Dermis blood vessel endothelial cell (primary cell): ENCODE measurements at regions not wholly inside any gene's neighbourhood (a gene's known extent, or its start where the extent isn't known, plus 50 kb on each side); places are given as distances from the start of the nearest gene placed in this dataset.
"Not testable (repeated sequence)": the region's sequence is repeated elsewhere in the genome, so short reads cannot be mapped to it uniquely, and the experiment has no call there.

ENCODE experiments used
- DNase-seq: peaks from one replicate; pipeline ENCODE4 v3.0.0; 2010

GRCh38 chr9:24071091-24071490 is 245.1 kb upstream of the ELAVL2 start:
- no peak for DNase-seq

DNA sequence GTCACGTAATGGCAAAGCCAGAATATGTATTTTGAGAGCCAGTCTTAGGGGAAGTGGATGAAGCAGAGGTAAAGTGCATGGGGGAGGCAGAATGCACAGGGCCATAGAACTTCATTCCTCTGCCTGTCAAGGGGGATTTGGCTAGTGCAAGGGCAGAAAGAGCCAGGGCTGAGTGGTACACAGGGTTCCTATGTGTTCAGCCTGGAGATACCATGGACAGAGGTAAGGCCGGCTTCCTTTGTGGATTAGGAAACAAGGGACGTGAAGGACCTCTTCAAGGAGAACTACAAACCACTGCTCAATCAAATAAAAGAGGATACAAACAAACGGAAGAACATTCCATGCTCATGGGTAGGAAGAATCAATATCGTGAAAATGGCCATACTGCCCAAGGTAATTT is 241.1 kb upstream of the ELAVL2 start:
- not testable (repeated sequence) for DNase-seq

DNA sequence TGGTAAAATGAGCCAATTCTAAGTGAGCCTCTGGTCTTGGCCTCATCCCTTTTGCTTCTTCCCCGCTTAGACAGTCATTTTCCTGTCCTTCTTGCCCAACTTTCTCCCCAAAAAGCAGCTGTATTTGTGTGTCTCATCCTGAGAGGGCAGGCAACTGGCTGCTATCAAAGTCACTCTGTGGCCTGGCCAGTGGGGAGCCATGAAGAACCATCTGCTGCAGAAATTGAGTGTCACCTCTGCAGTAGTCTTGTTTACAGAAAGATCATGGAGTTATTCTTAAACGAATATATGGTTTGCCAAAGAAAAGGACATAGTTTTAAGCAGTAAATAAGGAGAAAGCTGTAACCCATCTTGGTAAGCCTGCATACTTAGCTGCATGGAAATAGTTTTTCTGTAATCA is 233.6 kb upstream of the ELAVL2 start:
- DNase-seq, result no peak

DNA sequence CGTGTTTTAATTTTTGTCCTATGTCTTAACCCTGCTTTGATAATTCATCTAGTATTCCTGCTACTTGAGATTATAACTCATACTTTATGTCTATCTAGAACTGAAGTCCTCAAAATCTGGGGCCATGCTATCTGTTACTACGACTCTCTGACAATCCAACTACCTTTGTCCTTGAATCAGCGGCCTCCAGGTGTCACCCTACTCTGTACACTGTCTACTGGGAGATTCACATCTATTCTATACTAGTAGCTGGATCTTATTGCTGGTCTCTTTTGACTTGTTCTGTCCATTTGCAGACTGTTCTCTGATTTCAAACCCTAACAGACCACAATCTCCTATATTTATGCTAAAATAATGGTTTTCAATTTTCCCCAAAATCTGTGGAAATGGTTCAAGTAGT is 225.5 kb upstream of the ELAVL2 start:
- DNase-seq, result no peak

DNA sequence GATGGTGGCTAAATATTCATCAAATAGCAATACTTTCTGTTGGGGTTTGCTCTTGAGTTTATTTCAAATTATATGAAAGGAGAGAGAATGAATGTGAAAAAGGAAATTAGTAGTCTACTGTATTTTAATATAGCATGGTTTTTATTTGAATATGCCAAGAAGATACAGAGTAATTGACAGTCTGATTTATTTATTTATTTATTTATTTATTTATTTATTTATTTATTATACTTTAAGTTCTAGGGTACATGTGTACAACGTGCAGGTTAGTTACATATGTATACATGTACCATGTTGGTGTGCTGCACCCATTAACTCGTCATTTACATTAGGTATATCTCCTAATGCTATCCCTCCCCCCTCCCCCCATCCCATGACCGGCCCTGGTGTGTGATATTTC is 224.2 kb upstream of the ELAVL2 start:
- not testable (repeated sequence) for DNase-seq

GRCh38 chr9:24045150-24045549 is 219.1 kb upstream of the ELAVL2 start:
- DNase-seq, result no peak

GRCh38 chr9:24044576-24044975 is 218.5 kb upstream of the ELAVL2 start:
- DNase-seq, result no peak

- DNase-seq, result no peak
These were observed 215.2 kb upstream of the ELAVL2 start for GRCh38 chr9:24041160-24041690.

DNA sequence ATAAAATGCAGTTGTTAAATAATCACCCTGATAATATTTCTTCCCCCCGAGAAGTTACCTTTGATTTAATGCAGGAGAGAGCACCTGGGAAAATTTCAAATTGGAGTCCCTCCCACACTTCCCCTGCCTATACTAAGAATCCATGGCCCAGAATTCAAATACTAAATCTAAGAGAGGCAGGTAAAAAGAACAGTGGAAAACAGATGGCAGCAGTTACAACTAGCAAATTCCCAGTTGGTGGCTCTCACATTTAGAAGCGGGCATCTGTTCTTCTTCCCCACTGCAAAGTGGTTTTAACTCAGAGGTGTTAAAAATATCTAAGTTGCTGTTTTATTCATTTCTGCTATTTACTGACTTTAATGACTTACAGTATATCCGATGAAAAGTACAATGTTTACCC is 210.4 kb upstream of the ELAVL2 start:
- DNase-seq, result no peak

- no peak for DNase-seq
These were observed 209.8 kb upstream of the ELAVL2 start for GRCh38 chr9:24035816-24036215.

GRCh38 chr9:24011881-24012280 is 185.8 kb upstream of the ELAVL2 start:
- DNase-seq, result no peak

- DNase-seq, result no peak
These were observed 185.1 kb upstream of the ELAVL2 start for GRCh38 chr9:24011009-24011717.

- DNase-seq, result no peak
These were observed 183.3 kb upstream of the ELAVL2 start for GRCh38 chr9:24009322-24009721.

- DNase-seq, result no peak
These were observed 181.1 kb upstream of the ELAVL2 start for GRCh38 chr9:24007185-24007584.

DNA sequence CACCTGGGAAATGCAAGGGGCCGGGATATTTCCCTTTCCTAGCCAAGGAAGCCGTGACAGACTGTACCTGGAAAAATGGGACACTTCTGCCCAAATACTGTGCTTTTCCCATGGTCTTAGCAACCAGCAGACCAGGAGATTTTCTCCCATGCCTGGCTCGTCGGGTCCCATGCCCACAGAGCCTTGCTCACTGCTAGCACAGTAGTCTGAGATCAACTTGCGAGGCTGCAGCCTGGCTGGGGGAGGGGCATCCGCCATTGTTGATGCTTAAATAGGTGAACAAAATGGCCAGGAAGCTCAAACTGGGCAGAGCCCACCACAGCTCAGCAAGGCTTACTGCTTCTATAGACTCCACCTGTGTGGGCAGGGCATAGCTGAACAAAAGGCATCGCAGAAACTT is 165.8 kb upstream of the ELAVL2 start:
- DNase-seq, result not testable (repeated sequence)

GRCh38 chr9:23979491-23979890 is 153.5 kb upstream of the ELAVL2 start:
- DNase-seq, result no peak

- DNase-seq, result no peak
These were observed 136.1 kb upstream of the ELAVL2 start for GRCh38 chr9:23962101-23962500.

GRCh38 chr9:23945897-23946296 is 119.9 kb upstream of the ELAVL2 start:
- no peak for DNase-seq

GRCh38 chr9:23941051-23941450 is 115.0 kb upstream of the ELAVL2 start:
- DNase-seq, result no peak

DNA sequence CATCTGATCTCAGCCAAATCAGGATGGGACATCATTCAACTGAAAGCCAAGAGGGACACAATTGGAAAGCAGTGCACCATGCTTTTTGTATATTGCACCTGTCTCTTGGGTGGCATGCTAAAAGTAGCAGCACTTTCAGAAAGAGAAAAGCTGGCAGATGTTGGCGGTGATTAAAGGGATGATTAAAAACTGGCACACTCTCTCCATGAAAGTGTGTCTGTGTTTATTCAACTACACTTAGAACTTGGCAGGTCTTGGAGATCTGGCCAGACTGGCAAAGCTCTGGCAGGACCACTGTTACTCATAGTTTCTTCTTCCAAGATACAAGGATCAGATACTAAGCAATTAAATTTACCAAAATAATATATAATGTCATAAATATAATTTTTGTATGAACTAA is 112.9 kb upstream of the ELAVL2 start:
- DNase-seq, result no peak

DNA sequence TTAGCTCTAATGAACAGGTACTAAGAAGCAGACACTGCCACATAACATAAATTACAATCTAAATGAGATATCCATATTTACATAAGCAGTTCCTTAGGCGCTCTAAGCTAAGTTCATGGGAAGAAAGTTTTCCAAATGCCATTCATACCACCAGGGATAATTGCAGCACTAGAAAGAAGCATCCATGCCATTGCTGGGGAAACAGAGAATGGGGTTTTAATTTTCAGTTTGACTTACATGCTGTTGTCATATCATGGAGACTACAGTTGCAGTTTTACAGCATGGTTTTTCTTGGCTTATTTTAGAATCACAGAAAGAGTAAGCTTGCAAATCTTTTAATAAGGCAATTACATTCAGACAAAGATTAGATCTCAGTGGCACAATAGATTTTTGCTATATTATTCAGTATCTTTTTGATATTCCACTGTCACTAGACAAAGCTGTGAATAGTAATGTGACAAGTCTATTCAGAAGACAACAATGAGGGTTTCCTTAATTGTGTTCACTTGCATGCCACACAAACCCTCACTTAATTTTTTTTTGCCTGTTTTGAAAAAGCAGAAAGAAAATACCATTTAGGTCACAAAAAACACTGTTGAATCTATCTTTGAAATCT is 108.4 kb upstream of the ELAVL2 start:
- DNase-seq, result no peak

- no peak for DNase-seq
These were observed 107.3 kb upstream of the ELAVL2 start for GRCh38 chr9:23933348-23933747.

GRCh38 chr9:23926368-23926767 is 100.3 kb upstream of the ELAVL2 start:
- no peak for DNase-seq

DNA sequence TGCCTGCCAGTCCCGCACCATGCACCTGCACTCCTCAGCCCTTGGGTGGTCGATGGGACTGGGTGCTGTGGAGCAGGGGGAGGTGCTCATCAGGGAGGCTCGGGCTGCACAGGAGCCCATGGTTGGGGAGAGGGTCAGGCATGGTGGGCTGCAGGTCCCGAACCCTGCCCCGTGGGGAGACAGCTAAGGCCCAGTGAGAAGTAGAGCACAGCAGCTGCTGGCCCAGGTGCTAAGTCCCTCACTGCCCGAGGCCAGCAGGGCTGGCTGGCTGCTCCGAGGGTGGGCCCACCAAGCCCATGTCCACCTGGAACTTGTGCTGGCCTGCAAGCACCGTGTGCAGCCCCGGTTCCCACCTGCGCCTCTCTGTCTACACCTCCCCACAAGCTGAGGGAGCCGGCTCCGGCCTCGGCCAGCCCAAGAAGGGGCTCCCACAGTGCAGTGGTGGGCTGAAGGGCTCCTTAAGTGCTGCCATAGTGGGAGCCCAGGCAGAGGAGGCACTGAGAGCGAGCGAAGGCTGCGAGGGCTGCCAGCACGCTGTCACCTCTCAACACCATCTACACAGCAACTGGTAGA is 88.5 kb upstream of the ELAVL2 start:
- DNase-seq, result no peak
